GM12878 (cell line): ENCODE measurements at regions not wholly inside any gene's neighbourhood (a gene's known extent, or its start where the extent isn't known, plus 50 kb on each side); places are given as distances from the start of the nearest gene placed in this dataset.

Source experiments
- ATAC-seq: fragments of 200-7000 bp; cut with Tn5 transposase; 3 replicates; pipeline ENCODE4 v1.9.1; 2020; ENCODE audit warnings: mild to moderate bottlenecking, moderate library complexity
- BruUV-seq: library from RNA; stranded (reverse); fragments of 400-500 nt; replicated peaks from 2 replicates; lab custom pipeline; 2021; lab: Mats Ljungman, UMichigan
- CTCF ChIA-PET: fragments of 300-600 bp; sonication (Branson Sonifier 250); formaldehyde crosslinking; extraction: SDS; loops from one replicate; lab custom pipeline; 2021; ENCODE audit warnings: inconsistent platforms; lab: Yijun Ruan, JAX
- POLR2A ChIA-PET: fragments of 350-600 bp; formaldehyde crosslinking; extraction: SDS; loops from one replicate; lab custom pipeline; 2021; ENCODE audit warnings: inconsistent platforms; lab: Charles Lee
- RAD21 ChIA-PET: fragments of 300-600 bp; sonication (Branson Sonifier 250); formaldehyde crosslinking; loops from one replicate; lab custom pipeline; 2023; ENCODE audit warnings: antibody characterized with exemption; ENCODE audit not compliant: unreplicated experiment; lab: Charles Lee
- SMC1A ChIA-PET: fragments of 300-600 bp; sonication (Branson Sonifier 250); formaldehyde crosslinking; loops from one replicate; lab custom pipeline; 2023; ENCODE audit not compliant: unreplicated experiment, uncharacterized antibody; lab: Charles Lee
- DNase-seq: peaks from one replicate; pipeline ENCODE4 v3.0.0-alpha.2; 2011; ENCODE audit warnings: low read depth, low spot score
- FAIRE-seq: peaks from 3 replicates; lab custom pipeline; 2011; peaks lifted over from hg19 to GRCh38; lab: Jason Lieb, UNC
- H2AFZ ChIP-seq: 2 replicates; pipeline ENCODE4 v1.6.0; 2011; ENCODE audit warnings: low read depth, low read length, control low read depth; ENCODE audit not compliant: control insufficient read depth
- H3K27ac ChIP-seq: 2 replicates; pipeline ENCODE4 v1.5.1; 2011; ENCODE audit warnings: control low read depth; ENCODE audit not compliant: control insufficient read depth, insufficient read depth
- H3K27me3 ChIP-seq, 2 experiments: replicated peaks in 1 of 2; 2 replicates each; pipeline versions ENCODE4 v1.6.0 to v1.6.1; 2011; ENCODE audit warnings: low read length in 1 of 2; ENCODE audit not compliant: control insufficient read depth in 2 of 2, insufficient read depth in 2 of 2
- H3K36me3 ChIP-seq, 2 experiments: 2 replicates each; pipeline ENCODE4 v1.5.1; 2011; ENCODE audit warnings: low read length in 1 of 2; ENCODE audit not compliant: control insufficient read depth in 2 of 2, insufficient read depth in 2 of 2
- H3K4me1 ChIP-seq: 2 replicates; pipeline ENCODE4 v1.6.1; 2011; ENCODE audit warnings: mild to moderate bottlenecking, low read length, moderate library complexity, mixed read lengths; ENCODE audit not compliant: control insufficient read depth, insufficient read depth
- H3K4me2 ChIP-seq: 2 replicates; pipeline ENCODE4 v1.6.0; 2011; ENCODE audit warnings: control low read depth; ENCODE audit not compliant: control insufficient read depth, insufficient read depth
- H3K4me3 ChIP-seq: fragments of 200-600 bp; sonication (generic); 2 replicates; pipeline ENCODE4 v1.5.1; 2016
- H3K79me2 ChIP-seq: 2 replicates; pipeline ENCODE4 v1.6.0; 2011; ENCODE audit warnings: low read length; ENCODE audit not compliant: control insufficient read depth, insufficient read depth
- H3K9ac ChIP-seq: 2 replicates; pipeline ENCODE4 v1.8.0; 2011; ENCODE audit warnings: low read length, control low read depth, mixed read lengths; ENCODE audit not compliant: control insufficient read depth, insufficient read depth
- H3K9me3 ChIP-seq: replicated peaks from 3 replicates; pipeline ENCODE4 v1.5.1; 2011; ENCODE audit warnings: mild to moderate bottlenecking, low read length; ENCODE audit not compliant: control insufficient read depth, insufficient read depth
- H4K20me1 ChIP-seq: 2 replicates; pipeline ENCODE4 v1.6.0; 2011; ENCODE audit not compliant: control insufficient read depth, insufficient read depth
- CEBPZ ChIP-seq: fragments of 150-350 bp; IDR thresholded peaks from 2 replicates; pipeline ENCODE4 v1.6.1; 2016; ENCODE audit warnings: low read depth, low read length
- DPF2 ChIP-seq: fragments of 450-650 bp; IDR thresholded peaks from 2 replicates; pipeline ENCODE4 v1.6.1; 2017; ENCODE audit warnings: mild to moderate bottlenecking
- HDGF ChIP-seq: fragments of 450-650 bp; IDR thresholded peaks from 2 replicates; pipeline ENCODE4 v1.6.1; 2016; ENCODE audit warnings: antibody characterized with exemption
- HSF1 ChIP-seq: fragments of 150-350 bp; IDR thresholded peaks from 2 replicates; pipeline ENCODE4 v1.6.1; 2014; ENCODE audit warnings: mild to moderate bottlenecking, low read depth, low read length
- IRF4 ChIP-seq: IDR thresholded peaks from 2 replicates; pipeline ENCODE4 v1.6.1; 2011; ENCODE audit warnings: low read depth, low read length
- MYC ChIP-seq: IDR thresholded peaks from 2 replicates; pipeline ENCODE4 v1.6.1; 2011; ENCODE audit warnings: mild to moderate bottlenecking, low read length, moderate library complexity, inconsistent platforms; ENCODE audit not compliant: insufficient read depth, insufficient replicate concordance, insufficient read length, severe bottlenecking
- NBN ChIP-seq: fragments of 450-650 bp; IDR thresholded peaks from 2 replicates; pipeline ENCODE4 v1.6.1; 2016
- NFYA ChIP-seq: IDR thresholded peaks from 2 replicates; pipeline ENCODE4 v1.6.1; 2011; ENCODE audit warnings: low read depth, mild to moderate bottlenecking, low read length, improper control_type of control experiment, borderline replicate concordance
- RFX5 ChIP-seq: IDR thresholded peaks from 2 replicates; pipeline ENCODE4 v1.6.1; 2011; ENCODE audit warnings: low read depth, low read length, improper control_type of control experiment
- USF1 ChIP-seq: IDR thresholded peaks from 2 replicates; pipeline ENCODE4 v1.6.1; 2011; ENCODE audit warnings: borderline replicate concordance, low read depth, mild to moderate bottlenecking, moderate library complexity, mixed read lengths, low read length; ENCODE audit not compliant: insufficient read depth; ENCODE audit errors: extremely low read length
- YBX1 ChIP-seq: fragments of 450-650 bp; IDR thresholded peaks from 2 replicates; pipeline ENCODE4 v1.6.1; 2016; ENCODE audit warnings: antibody characterized with exemption
- ZBTB33 ChIP-seq: fragments of 450-650 bp; IDR thresholded peaks from 2 replicates; pipeline ENCODE4 v1.6.1; 2017; ENCODE audit warnings: mild to moderate bottlenecking
- ZNF592 ChIP-seq: fragments of 450-650 bp; IDR thresholded peaks from 2 replicates; pipeline ENCODE4 v1.6.1; 2017; ENCODE audit warnings: mild to moderate bottlenecking, moderate library complexity
- WGBS: methylation state at CpG from one replicate; pipeline ENCODE4 v1.1.6; 2016; ENCODE audit warnings: low lambda C conversion rate; ENCODE audit not compliant: insufficient replicate concordance, insufficient coverage; ENCODE audit errors: missing lambda C conversion rate; 5-methylcytosine and 5-hydroxymethylcytosine counted together
- in situ Hi-C: fragments of 300-500 bp; cut with MboI; formaldehyde crosslinking; loops from 9 replicates; pipeline ENCODE4 v1.14.3; 2018; ENCODE audit warnings: mixed read lengths
- intact Hi-C: fragments of 100-400 bp; cut with micrococcal nuclease; formaldehyde crosslinking; loops from one replicate; pipeline ENCODE4 v1.14.2; 2022; ENCODE audit not compliant: unreplicated experiment

- ChIA-PET SMC1A (no interaction called here), RAD21 (no interaction called here), POLR2A (no interaction called here), CTCF (no interaction called here)
- H4K20me1 ChIP-seq: no peaks in the 10 kb centered on the region
- H3K4me2 ChIP-seq: no peak overlapping the region
- FAIRE-seq (no peak), DNase-seq (no peak), ATAC-seq (peak; percentile 90)
- in situ Hi-C loops: no loop called here
- no peaks in the 10 kb centered on the region for H3K79me2 ChIP-seq
- BruUV-seq: no TSS peak
- no peak overlapping the region for H3K9ac ChIP-seq
- no peaks in the 10 kb centered on the region for H3K9me3 ChIP-seq
- H3K27me3 ChIP-seq: no peaks in the 10 kb centered on the region
- WGBS: 21% methylated on average over 2 of the region's 2 CpGs
- H3K27ac ChIP-seq: no peak overlapping the region
- intact Hi-C loops: no loop called here
- no peak overlapping the region for H2AFZ ChIP-seq
- no peak overlapping the region for H3K4me3 ChIP-seq
- no peaks in the 10 kb centered on the region for H3K36me3 ChIP-seq
- H3K4me1 ChIP-seq: no peaks in the 10 kb centered on the region
- no peak for TF ChIP-seq NFYA
- TF ChIP-seq ZBTB33: no peak
- TF ChIP-seq USF1: no peak
- TF ChIP-seq HSF1: no peak
- TF ChIP-seq ZNF592: no peak
- no peak for TF ChIP-seq HDGF
- no peak for TF ChIP-seq DPF2
- no peak for TF ChIP-seq MYC
- no peak for TF ChIP-seq NBN
- no peak for TF ChIP-seq CEBPZ
- no peak for TF ChIP-seq YBX1
- no peak for TF ChIP-seq RFX5
- no peak for TF ChIP-seq IRF4
These were observed 353.0 kb downstream of the ADAM29 start for GRCh38 chr4:175271010-175271630.
